Mononuclear cell (primary cell): ENCODE measurements at regions not wholly inside any gene's neighbourhood (a gene's known extent, or its start where the extent isn't known, plus 50 kb on each side); places are given as distances from the start of the nearest gene placed in this dataset.

Experiments used
- H3K27me3 ChIP-seq: 2 replicates; pipeline ENCODE4 v1.6.0; 2011; ENCODE audit warnings: low read length, control low read depth; ENCODE audit not compliant: insufficient read depth
- H3K4me1 ChIP-seq: 2 replicates; pipeline ENCODE4 v1.5.1; 2011; ENCODE audit warnings: mild to moderate bottlenecking, low read length, control low read depth; ENCODE audit not compliant: insufficient read depth
- H3K4me3 ChIP-seq: 2 replicates; pipeline ENCODE4 v1.5.1; 2011; ENCODE audit warnings: mild to moderate bottlenecking, low read length, moderate library complexity
- H3K9me3 ChIP-seq: 2 replicates; pipeline ENCODE4 v1.5.1; 2011; ENCODE audit warnings: low read depth, mild to moderate bottlenecking, control low read depth, low read length

DNA sequence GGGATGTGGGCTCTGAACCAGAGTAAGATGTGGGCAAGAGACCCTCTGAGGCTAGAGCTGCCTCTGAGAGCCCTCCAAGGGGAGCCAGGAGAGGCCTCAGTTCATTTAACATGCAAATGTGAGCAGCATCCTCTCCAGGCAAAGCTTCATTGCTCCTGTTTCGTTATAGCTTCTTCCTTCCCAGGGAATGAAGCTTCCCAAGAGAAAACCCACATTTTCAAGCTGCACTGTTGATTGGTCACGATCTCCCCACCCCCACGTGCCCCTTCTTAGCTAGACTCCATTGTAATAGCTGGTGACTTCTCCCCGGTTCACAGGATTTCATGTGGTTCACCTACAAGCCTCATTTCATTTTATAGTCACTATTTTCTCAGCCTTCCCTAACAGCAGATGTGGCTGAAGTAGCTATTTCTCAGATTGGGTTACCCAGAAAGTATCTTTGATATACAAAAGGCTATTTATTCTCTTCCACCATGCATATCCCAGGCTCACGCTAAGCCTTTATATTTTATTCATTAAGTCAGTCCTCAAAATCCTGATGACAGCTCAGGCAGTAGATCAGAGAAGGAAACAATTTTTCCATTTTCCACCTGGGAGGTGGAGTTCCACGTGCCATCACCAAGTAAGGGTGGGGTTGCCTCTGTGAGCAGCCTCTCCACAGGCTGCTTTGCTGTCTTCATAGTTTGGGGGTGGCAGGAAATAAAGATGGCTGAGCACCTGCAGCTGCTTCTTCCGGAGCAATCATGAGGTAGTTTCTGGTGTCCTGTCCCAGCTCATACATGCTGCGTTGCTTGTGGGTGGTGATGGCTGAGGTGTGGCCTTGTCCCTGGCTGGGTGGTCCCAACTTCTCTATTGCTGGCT lies 178.3 kb upstream of the RAB4A start:
- Histone ChIP-seq H3K27me3 (no peaks in the 10 kb centered on the region), H3K4me1 (no peaks in the 10 kb centered on the region), H3K9me3 (no peaks in the 10 kb centered on the region), H3K4me3 (no peak overlapping the region)

DNA sequence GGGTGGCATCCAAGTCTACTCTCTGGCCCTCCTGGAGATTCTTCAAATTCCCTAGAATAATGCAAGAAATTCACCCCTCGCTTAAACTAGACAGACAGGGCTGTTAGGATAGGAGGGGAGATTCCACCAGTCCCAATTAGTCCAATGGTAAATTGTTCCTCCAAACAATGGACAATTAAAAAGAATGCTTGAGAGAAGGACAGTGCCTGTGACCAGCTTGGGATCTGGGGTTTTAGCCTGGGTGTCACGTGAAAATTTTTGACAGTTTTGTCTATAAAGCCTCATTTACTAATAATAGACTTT lies 177.7 kb upstream of the RAB4A start:
- Histone ChIP-seq H3K27me3 (no peaks in the 10 kb centered on the region), H3K9me3 (no peaks in the 10 kb centered on the region), H3K4me3 (no peak overlapping the region), H3K4me1 (no peaks in the 10 kb centered on the region)

DNA sequence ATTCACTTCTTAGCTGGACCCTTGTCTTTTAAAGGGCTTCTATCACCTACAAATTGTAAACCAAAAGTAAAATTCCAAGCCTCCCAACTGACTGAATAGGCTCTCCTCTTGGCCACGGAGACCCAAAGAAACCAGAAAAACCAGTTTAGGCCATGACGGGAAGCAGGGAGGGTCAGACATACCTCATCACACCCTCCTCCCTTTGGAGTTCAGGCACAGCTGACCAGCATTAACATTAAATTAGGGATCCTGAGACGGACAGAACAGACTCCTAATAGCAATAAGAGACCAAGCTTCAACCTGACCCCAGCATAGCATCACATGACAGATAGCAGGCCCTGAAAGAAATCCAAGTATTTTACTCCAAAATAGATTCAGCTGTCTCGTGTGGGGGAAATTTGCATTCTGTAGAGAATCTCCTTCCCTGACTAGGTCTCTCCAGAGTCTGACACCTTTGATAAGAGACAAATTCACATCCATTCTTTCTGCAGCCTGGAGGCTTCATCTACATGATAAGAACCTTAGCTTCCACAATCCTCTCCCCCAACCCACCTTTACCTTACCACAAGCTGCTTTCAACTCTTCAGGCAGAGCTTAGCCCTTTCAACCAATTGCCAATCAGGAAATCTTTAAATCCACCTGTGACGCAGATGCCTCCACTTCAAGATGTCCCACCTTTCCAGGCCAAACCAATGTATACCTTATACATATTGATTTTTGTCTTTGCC lies 177.1 kb upstream of the RAB4A start:
- no peaks in the 10 kb centered on the region for H3K4me1 ChIP-seq
- no peaks in the 10 kb centered on the region for H3K27me3 ChIP-seq
- H3K9me3 ChIP-seq: no peaks in the 10 kb centered on the region
- no peak overlapping the region for H3K4me3 ChIP-seq

DNA sequence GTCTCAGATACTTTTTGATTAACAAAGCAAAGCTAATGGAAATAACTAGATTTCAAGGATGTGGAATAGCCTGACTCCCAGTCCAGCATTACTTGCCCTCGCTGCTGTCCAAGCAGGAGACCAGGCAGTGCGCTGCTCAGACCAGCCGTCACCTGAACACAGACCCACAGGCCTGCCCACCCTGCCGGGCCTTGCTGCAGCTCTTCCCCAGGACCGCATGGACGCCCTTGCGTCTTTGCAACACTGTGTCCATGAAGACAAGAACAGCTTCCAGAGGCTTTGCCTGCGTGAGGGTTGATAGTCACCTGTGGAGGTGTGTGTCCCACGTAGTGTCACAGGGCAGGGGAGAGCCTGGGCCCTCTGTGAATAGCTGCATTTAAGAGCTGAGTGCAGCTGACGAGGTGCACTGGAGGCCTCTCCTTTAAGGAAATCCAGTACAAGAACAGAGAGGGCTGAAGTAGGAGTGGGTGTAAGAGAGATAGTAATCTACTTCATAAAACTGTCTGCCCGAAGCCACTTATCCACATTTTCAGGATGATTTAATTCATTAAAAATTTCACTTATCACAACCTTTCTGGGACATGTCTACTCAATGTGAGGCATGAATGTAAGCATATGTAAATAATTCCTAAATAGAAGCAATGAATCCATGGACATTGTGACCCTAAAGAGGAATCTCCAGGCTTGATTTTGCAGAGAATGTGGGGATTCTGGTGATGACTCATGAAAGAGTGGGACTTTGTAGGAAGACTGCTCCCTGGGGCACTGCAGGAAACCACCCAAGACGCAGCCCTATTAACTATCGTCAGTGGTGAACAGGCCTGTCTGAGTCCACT lies 176.2 kb upstream of the RAB4A start:
- H3K27me3 ChIP-seq: no peaks in the 10 kb centered on the region
- no peak overlapping the region for H3K4me3 ChIP-seq
- H3K9me3 ChIP-seq: no peaks in the 10 kb centered on the region

DNA sequence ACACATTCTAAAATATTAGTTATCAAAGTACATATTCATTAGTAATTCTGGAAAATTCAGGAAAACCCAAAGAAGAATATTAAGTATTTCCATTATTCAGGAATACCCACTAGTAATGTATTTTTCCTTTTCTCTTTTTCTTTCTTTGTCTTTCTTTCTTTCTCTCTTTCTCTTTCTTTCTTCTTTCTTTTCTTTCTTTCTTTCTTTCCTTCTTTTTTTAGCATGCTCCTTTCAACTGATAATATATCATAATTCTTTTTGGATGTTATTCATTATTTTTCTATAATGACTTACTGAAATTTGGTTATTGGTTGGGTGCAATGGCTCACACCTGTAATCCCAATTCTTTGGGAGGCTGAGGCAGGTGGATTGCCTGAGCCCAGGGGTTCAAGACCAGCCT lies 175.6 kb upstream of the RAB4A start:
- Histone ChIP-seq H3K4me3 (no peak overlapping the region), H3K4me1 (no peaks in the 10 kb centered on the region), H3K9me3 (no peaks in the 10 kb centered on the region), H3K27me3 (no peaks in the 10 kb centered on the region)

More for the DNA sequence above, 176.2 kb upstream of the RAB4A start:
- H3K4me1 ChIP-seq: no peaks in the 10 kb centered on the region

DNA sequence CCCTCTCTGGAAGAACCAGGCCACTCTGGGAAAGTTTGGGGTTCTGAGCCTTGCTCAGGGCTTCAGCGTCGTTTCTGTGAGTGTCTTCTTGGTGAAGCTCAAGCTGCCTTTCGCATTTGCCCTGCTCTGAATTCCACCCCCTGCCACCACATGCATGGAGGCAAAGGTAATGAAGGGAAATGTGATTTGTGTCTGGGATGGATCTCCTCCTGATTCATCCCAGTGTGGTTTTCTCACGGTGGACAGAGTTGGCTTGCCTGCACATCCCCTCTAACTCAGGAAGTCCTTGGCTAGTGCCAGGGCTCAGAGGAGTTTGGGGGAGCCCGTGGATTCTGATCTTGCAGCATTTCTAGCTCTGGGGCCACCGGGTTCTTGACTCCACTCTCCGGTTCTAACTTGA lies 173.6 kb upstream of the RAB4A start:
- H3K4me1 ChIP-seq: no peaks in the 10 kb centered on the region
- H3K4me3 ChIP-seq: no peak overlapping the region
- H3K9me3 ChIP-seq: no peaks in the 10 kb centered on the region
- H3K27me3 ChIP-seq: no peaks in the 10 kb centered on the region

DNA sequence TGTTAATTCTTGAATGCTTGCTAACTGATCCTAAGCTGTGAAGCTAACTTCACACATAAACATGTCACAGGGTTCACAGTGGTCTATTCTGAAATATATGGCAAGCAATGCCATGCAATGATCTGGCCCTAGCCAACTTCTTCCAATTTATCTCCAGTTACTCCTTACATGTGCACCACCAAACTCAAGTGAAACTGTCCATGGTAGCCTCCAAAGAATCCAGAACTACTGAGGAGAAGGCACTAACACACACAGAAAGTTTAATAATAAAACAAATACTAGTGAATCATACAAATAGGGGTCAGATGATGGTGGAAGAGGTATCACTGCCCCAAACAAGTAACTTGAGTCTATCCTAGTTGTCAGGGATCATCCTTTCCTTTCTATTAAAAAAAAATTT lies 172.6 kb upstream of the RAB4A start:
- H3K4me3 ChIP-seq: no peak overlapping the region
- H3K4me1 ChIP-seq: no peaks in the 10 kb centered on the region
- H3K9me3 ChIP-seq: no peaks in the 10 kb centered on the region
- no peaks in the 10 kb centered on the region for H3K27me3 ChIP-seq

DNA sequence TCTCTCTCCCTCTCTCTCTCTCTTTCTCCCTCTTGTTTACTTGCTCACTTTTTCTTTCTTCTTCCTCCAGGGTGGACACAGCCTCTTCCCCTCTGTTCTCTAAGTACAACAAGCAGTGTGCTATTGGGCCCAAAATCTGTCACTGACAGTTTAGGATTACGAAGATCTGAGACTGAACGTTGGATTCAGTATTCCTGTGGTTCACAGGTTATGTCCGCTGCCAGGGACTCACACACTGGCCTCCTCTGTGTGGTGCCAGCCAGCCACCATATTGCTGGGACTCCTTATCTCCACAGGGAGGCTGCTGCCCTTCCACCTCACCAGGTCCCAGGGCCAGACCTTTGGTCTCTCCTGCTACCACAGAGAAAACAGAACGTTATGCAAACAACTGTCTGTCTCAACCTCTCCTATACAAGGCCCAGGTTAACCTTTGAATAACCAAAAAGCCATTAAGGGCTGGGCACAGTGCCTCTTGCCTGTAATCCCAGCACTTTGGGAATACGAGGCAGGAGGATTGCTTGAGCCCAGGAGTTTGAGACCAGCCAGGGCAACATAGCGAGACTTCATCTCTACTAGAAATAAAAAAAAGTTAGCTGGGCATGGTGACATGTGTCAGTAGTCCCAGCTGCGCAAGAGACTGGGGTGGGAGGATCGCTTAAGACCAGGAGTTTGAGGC lies 171.9 kb upstream of the RAB4A start:
- Histone ChIP-seq H3K4me1 (no peaks in the 10 kb centered on the region), H3K27me3 (no peaks in the 10 kb centered on the region), H3K4me3 (no peak overlapping the region), H3K9me3 (no peaks in the 10 kb centered on the region)

DNA sequence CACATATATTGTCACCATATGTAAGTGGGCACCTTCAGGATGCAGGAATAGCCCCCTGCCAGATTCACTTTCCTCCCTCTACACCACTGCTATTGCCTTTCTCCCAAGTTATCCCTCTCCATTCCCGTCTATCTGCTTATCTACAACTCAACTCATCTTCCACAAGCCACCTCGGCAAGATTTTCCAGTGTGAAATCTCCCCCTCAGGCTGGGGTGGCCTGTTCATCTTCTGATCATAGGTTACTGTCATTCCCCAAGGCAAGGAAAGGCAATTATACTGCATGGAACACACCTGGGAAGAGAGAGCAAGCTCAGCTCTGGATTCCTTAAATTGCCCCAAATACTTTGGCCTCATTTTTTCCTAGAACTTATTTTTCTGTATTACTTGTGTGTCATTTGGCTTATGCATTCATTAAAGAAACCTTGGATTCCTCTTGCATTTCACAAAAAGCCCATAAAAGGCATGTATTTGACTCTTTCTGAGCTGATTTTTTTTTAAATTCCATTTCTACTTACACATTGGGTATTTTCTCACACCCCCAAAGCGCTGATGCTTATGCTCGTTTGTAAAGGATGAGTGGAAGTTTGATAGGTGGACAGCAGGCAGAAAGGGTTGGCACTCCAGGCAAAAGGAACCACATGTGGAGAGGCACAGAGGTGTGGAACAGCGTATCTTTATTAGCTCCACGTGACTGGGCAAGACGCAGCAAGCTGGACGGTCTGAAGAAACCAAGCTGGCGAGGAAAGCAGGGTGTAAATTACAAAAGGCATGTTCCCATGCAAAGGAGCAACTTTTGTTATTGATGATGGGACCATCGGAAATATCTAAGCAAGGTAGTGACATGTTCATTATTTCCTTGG lies 169.7 kb upstream of the RAB4A start:
- H3K27me3 ChIP-seq: no peaks in the 10 kb centered on the region
- no peak overlapping the region for H3K4me3 ChIP-seq
- H3K9me3 ChIP-seq: no peaks in the 10 kb centered on the region
- no peaks in the 10 kb centered on the region for H3K4me1 ChIP-seq

DNA sequence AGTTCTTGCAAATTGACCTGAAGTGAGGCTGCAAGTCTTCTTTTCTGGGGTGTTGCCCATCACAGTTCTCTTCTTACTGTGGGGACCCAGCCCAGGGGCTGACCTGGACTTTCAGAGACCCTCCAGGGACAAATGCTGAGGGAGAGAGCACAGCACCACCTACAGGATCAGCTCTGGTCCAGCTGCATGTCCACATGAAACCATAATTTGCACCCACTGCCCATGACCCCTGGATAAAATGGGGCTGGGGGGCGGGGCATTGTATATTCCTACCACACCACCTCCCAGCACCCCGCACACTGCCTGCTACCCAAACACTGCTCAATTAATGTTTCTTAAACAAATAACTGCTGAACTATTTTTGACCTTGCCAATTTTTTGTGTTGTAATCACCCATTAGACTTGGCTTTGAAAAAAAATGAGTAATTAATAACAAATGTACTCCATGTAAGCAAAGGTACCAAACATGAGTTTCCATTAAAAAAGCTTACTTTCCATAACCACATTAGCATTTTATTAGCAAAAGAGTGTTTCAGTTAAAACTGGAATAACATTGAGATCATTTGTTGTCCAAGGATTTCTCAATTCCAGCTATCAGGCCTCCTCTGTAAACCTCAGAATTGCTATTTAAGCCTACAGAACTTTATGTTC lies 168.0 kb upstream of the RAB4A start:
- Histone ChIP-seq H3K4me1 (peaks cover 4% of the 10 kb centered on the region), H3K9me3 (no peaks in the 10 kb centered on the region), H3K27me3 (no peaks in the 10 kb centered on the region), H3K4me3 (no peak overlapping the region)

DNA sequence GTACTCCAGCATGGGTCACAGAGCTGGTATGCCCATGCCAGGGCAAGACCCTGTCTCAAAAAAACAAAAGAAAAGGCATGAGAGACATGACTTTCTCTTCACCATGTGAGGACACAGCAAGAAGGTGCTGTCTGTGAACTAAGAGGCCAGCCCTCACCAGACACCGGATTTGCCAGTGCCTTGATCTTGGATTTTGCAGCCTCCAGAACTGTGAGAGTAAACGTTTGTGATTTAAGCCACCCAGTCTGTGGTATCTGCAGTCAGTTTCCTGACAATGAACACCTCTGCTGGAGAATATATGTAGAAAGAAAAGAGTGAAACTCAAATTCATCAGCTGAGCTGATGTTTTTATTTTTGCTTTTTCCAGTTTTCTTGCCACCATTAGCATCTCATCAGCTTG lies 166.3 kb upstream of the RAB4A start:
- no peaks in the 10 kb centered on the region for H3K9me3 ChIP-seq
- H3K27me3 ChIP-seq: no peaks in the 10 kb centered on the region
- no peak overlapping the region for H3K4me3 ChIP-seq
- peaks cover 16% of the 10 kb centered on the region for H3K4me1 ChIP-seq

DNA sequence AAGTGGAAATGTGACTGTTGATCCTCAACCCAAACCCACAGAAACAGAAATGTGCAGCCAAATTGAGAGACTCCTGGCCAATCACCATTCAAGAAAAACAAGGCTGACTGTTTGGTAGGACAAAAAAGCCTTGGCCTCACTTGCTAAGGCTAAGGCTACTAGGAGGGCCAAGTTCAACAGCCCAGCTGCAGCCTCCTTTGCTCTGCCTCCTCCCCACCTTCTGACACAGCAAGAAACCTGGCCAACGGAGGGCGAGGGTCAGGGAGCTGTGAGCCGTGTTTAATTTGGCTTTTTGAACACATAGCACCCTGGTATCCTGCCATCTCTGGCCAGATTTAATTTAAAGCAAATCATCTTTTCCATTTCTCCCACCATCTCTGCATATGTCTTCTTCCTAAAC lies 165.8 kb upstream of the RAB4A start:
- Histone ChIP-seq H3K9me3 (no peaks in the 10 kb centered on the region), H3K4me1 (peaks cover 17% of the 10 kb centered on the region), H3K4me3 (no peak overlapping the region), H3K27me3 (no peaks in the 10 kb centered on the region)

DNA sequence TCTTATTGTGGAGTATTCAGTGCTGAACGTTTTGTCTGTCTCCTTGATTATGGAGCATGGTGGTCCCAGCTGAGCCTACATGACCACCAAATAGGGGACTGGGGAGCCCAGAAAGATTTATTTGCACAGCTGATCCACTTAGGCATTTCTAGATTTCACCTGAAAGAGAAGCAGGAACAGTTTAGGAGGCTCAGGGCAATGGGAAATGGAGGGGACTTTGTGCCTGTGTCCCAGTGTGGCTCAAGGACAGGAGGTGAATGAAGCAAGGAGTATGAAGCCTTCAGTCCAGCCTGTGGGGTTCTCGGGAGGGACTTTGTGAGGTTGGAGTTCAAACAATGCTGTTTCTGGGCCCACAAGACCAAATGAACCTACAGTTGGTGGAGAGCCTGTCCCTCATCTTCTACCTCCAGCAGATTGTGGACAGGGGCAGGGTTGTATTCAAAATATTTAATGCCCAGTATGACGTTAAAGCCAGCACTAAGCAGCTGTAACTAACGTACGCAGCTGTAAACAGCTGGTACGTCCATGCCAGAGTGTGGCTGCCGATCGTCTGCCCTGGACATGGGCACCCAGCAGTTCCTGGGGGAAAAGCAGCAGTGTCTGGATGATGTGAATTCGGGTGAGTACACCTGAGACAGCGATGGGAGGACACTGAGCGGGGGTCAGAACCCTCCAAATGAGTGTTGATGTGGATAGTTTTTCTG lies 164.9 kb upstream of the RAB4A start:
- H3K4me3 ChIP-seq: no peak overlapping the region
- peaks cover 17% of the 10 kb centered on the region for H3K4me1 ChIP-seq
- H3K9me3 ChIP-seq: no peaks in the 10 kb centered on the region
- no peaks in the 10 kb centered on the region for H3K27me3 ChIP-seq
